DND-41 (cell line): ENCODE measurements at regions not wholly inside any gene's neighbourhood (a gene's known extent, or its start where the extent isn't known, plus 50 kb on each side); places are given as distances from the start of the nearest gene placed in this dataset.

Experiments
- ATAC-seq: fragments of 200-7000 bp; cut with Tn5 transposase; 3 replicates; pipeline ENCODE4 v1.9.1; 2021; ENCODE audit warnings: low read depth; ENCODE audit not compliant: insufficient read depth
- DNase-seq: peaks from one replicate; pipeline ENCODE4 v3.0.0-alpha.2; 2020
- H2AFZ ChIP-seq: 2 replicates; pipeline ENCODE4 v1.6.0; 2012; ENCODE audit warnings: low read depth, low read length
- H3K27ac ChIP-seq: 2 replicates; pipeline ENCODE4 v1.5.1; 2012; ENCODE audit warnings: low read length, inconsistent platforms
- H3K27me3 ChIP-seq: fragments of 200-600 bp; sonication (generic); 2 replicates; pipeline ENCODE4 v1.6.0; 2012; ENCODE audit warnings: low read length, mild to moderate bottlenecking, inconsistent platforms; ENCODE audit not compliant: insufficient read depth, poor library complexity
- H3K36me3 ChIP-seq: 2 replicates; pipeline ENCODE4 v1.5.1; 2012; ENCODE audit warnings: low read length, inconsistent platforms; ENCODE audit not compliant: insufficient read depth
- H3K4me1 ChIP-seq: 2 replicates; pipeline ENCODE4 v1.5.1; 2012; ENCODE audit warnings: mild to moderate bottlenecking, low read length; ENCODE audit not compliant: insufficient read depth
- H3K4me2 ChIP-seq: 2 replicates; pipeline ENCODE4 v1.6.0; 2012; ENCODE audit warnings: mild to moderate bottlenecking, moderate library complexity, low read length, inconsistent platforms; ENCODE audit not compliant: insufficient read depth
- H3K4me3 ChIP-seq, 2 experiments: fragments of 200-600 bp in 1 of 2; shearing (Covaris generic) in 1 of 2; 2 replicates each; pipeline ENCODE4 v1.5.1; 2012 to 2016; ENCODE audit warnings: inconsistent platforms in 2 of 2, low read length in 2 of 2, mild to moderate bottlenecking in 2 of 2, low read depth in 1 of 2, moderate library complexity in 1 of 2
- H3K79me2 ChIP-seq: 2 replicates; pipeline ENCODE4 v1.6.0; 2012; ENCODE audit warnings: low read length, inconsistent platforms; ENCODE audit not compliant: insufficient read depth
- H3K9ac ChIP-seq: 2 replicates; pipeline ENCODE4 v1.6.0; 2012; ENCODE audit warnings: low read depth, mild to moderate bottlenecking, inconsistent platforms, low read length, moderate library complexity
- H3K9me3 ChIP-seq: 2 replicates; pipeline ENCODE4 v1.5.1; 2012; ENCODE audit warnings: low read length, moderate library complexity, mild to moderate bottlenecking, inconsistent platforms; ENCODE audit not compliant: insufficient read depth, severe bottlenecking
- H4K20me1 ChIP-seq: 2 replicates; pipeline ENCODE4 v1.6.0; 2012; ENCODE audit warnings: low read length; ENCODE audit not compliant: insufficient read depth
- EZH2 ChIP-seq: IDR thresholded peaks from 3 replicates; pipeline ENCODE4 v1.6.1; 2012; ENCODE audit warnings: borderline replicate concordance, low read depth, mild to moderate bottlenecking, moderate library complexity, low read length, inconsistent platforms; ENCODE audit not compliant: severe bottlenecking
- TF ChIP-seq, protein P1 (sequence below): IDR thresholded peaks from 2 replicates; pipeline ENCODE4 v1.5.1; 2012; ENCODE audit warnings: borderline replicate concordance, low read length, moderate library complexity, mild to moderate bottlenecking; ENCODE audit not compliant: poor library complexity, severe bottlenecking; ENCODE audit errors: extremely low read depth

DNA sequence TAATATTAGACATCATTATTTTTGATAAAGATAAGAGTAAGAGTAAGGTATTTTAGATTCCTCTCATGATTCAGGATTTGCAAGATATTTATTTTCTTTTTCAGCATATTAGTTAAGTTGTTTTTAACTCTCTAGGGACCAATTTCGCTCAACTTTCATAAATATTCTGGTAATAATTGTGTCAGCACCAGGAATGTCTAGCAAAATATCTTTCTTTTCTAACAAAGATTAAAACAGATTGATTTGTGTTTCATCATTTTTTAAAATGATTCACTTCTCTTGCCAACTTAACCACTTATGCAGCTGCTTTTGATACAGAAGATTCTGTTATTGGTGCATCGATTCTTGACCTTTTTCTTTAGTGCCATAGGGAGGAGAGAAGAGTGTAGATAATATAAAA lies 172.8 kb upstream of the PTGFR start:
- no peak overlapping the region for H2AFZ ChIP-seq
- peaks cover 6% of the 10 kb centered on the region for H3K27me3 ChIP-seq
- no peak overlapping the region for H3K4me3 ChIP-seq
- no peaks in the 10 kb centered on the region for H4K20me1 ChIP-seq
- no peak overlapping the region for H3K4me2 ChIP-seq
- no peaks in the 10 kb centered on the region for H3K79me2 ChIP-seq
- TF ChIP-seq, protein P1, sequence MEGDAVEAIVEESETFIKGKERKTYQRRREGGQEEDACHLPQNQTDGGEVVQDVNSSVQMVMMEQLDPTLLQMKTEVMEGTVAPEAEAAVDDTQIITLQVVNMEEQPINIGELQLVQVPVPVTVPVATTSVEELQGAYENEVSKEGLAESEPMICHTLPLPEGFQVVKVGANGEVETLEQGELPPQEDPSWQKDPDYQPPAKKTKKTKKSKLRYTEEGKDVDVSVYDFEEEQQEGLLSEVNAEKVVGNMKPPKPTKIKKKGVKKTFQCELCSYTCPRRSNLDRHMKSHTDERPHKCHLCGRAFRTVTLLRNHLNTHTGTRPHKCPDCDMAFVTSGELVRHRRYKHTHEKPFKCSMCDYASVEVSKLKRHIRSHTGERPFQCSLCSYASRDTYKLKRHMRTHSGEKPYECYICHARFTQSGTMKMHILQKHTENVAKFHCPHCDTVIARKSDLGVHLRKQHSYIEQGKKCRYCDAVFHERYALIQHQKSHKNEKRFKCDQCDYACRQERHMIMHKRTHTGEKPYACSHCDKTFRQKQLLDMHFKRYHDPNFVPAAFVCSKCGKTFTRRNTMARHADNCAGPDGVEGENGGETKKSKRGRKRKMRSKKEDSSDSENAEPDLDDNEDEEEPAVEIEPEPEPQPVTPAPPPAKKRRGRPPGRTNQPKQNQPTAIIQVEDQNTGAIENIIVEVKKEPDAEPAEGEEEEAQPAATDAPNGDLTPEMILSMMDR: no peak
- no peaks in the 10 kb centered on the region for H3K9me3 ChIP-seq
- no peak for ATAC-seq
- H3K4me1 ChIP-seq: no peaks in the 10 kb centered on the region
- DNase-seq: no peak
- H3K27ac ChIP-seq: no peak overlapping the region
- no peak overlapping the region for H3K9ac ChIP-seq
- H3K36me3 ChIP-seq: no peaks in the 10 kb centered on the region

DNA sequence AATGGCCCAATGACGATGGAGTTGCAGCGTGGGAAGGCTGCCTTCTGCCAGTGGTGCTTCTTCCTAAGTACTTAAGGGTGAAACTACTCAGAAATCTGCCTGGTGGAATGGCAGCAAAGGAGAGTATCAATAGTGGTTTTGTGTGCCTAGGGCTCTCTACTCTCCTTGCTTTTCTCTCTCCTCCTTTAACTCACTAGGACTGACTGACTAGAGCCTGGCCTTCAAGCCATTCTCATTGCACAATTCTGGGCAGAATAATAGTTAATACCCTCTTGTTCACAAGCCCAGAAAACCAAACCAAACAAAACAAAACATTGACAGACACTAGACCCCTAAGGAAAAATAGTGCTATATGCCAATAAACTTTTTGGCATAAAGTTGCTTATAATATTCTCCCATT lies 171.2 kb upstream of the PTGFR start:
- no peak for ATAC-seq
- Histone ChIP-seq H3K4me3 (no peak overlapping the region), H3K79me2 (no peaks in the 10 kb centered on the region), H3K9me3 (no peaks in the 10 kb centered on the region), H3K4me2 (no peak overlapping the region), H3K27ac (no peak overlapping the region), H3K9ac (no peak overlapping the region), H3K36me3 (no peaks in the 10 kb centered on the region), H3K4me1 (no peaks in the 10 kb centered on the region), H4K20me1 (no peaks in the 10 kb centered on the region), H2AFZ (no peak overlapping the region), H3K27me3 (peaks cover 8% of the 10 kb centered on the region)
- TF ChIP-seq, protein P1: no peak
- no peak for TF ChIP-seq EZH2
- DNase-seq: no peak

DNA sequence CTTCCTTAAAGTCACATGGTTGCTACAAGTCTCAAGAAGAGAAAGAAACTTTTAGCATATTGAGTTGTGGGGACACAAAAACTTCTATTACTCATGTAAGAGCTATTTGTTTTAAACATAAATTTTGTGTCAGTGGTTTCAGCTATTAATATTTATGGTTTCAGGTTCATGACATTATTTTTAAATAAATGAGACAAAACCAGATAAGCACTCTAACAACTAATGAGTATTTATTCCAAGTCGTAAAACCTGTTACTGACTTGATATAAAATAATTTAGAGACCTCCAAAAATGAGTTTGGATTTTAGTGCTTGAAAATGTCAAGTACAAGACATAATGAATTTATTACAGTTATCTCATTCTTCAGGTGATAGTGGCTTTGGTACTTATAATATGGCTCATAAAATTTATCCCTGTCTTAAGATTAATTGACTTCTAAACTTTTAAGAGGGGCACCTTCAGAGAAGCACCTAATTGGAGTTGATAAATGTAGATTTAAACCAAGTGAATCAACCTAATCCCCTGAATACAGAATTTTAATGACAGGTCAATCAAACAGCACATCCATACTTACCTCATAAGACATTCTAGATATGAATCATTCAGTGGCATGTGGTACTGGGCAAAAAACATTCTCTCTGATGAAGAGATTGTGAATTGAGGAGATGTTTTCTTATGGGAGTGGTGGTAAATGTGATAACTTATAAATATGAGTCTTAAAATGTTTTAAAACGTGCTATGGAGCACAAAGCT lies 167.7 kb upstream of the PTGFR start:
- no peak overlapping the region for H3K27ac ChIP-seq
- ATAC-seq (no peak), DNase-seq (no peak)
- H3K27me3 ChIP-seq: peaks cover 8% of the 10 kb centered on the region
- H3K9ac ChIP-seq: no peak overlapping the region
- H4K20me1 ChIP-seq: no peaks in the 10 kb centered on the region
- H3K4me2 ChIP-seq: no peak overlapping the region
- H3K4me3 ChIP-seq: no peak overlapping the region
- no peaks in the 10 kb centered on the region for H3K9me3 ChIP-seq
- TF ChIP-seq, protein P1: no peak
- TF ChIP-seq EZH2: no peak
- no peaks in the 10 kb centered on the region for H3K4me1 ChIP-seq
- no peaks in the 10 kb centered on the region for H3K79me2 ChIP-seq
- H2AFZ ChIP-seq: no peak overlapping the region
- no peaks in the 10 kb centered on the region for H3K36me3 ChIP-seq
